ENCODE measurements at regions not wholly inside any gene's neighbourhood (a gene's known extent, or its start where the extent isn't known, plus 50 kb on each side); places are given as distances from the start of the nearest gene placed in this dataset.

GRCh38 chr17:53950858-53951250 is 128.1 kb downstream of the KIF2B start:
- no peak for TF ChIP-seq YY1 (IDR thresholded peaks at IDR 0.05; ENCODE audit: insufficient read depth, insufficient read length)
- TF ChIP-seq ZNF274 (IDR thresholded peaks at IDR 0.05; ENCODE audit: low read depth, low read length) = no peak
- no peak for TF ChIP-seq SUZ12 (IDR thresholded peaks at IDR 0.05; ENCODE audit: extremely low read depth, insufficient read depth, insufficient read length)
